ENCODE measurements at regions not wholly inside any gene's neighbourhood (a gene's known extent, or its start where the extent isn't known, plus 50 kb on each side); places are given as distances from the start of the nearest gene placed in this dataset.

DNA sequence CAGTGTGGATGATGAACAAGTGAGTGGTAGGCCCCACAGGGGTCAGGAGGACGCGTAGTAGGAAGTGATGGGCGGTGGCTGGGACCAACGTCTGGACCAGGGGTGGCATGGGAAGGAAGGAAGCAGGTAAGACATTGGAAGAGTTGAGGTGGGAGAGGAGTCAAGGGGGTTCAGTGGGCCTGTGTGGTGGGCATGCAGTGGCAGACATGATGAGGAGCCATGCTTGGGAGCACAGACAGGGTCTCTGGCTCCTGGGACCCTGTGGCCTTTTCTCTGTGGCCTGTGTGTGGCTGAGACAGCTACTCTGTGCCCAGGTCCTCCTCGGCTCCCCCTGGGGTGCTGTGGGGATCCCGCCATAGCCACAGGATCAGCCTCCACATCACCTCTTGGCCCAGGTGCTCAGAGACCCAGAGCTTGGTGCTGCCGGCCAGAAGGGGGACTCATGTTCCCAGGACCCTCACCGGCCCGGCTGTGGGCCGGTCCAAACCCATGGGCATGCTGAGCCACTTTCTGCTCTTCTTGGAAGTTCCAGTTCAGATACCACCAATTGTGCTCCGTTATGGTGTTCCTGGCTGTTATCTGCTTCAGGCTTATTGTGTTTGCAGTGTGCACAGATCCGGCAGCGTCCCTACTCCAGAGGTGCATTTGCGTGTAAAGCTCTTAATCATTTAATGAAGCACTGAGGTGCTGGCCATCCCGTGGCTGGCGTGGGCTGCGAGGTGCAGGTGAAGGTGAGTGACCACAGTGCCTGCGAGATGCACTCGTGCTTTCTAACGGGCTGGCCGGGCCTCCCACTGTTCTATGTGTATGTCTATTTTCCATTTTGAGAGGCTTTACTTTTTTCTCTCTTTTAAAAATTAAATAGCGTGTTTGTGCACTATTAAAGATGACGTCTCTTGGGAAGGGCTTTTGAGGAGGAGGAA lies 147.9 kb downstream of the TEX29 start:
- no peaks in the 10 kb centered on the region for H3K9me2 ChIP-seq (replicated peaks; ENCODE audit: insufficient read depth, low read length)
- no peaks in the 10 kb centered on the region for H3K27me3 ChIP-seq (replicated peaks; ENCODE audit: insufficient read depth, low read length)
- no peak overlapping the region for H3K4me2 ChIP-seq (ENCODE audit: low read depth, low read length)
- no peaks in the 10 kb centered on the region for H3F3A ChIP-seq (ENCODE audit: insufficient read depth, low read length)
- H2AFZ ChIP-seq (ENCODE audit: low read length): no peak overlapping the region
- no peak for DNase-seq
- H3K9ac ChIP-seq (ENCODE audit: low read length): no peak overlapping the region
- TF ChIP-seq EZH2phosphoT487 (IDR thresholded peaks at IDR 0.05; ENCODE audit: low read length) (no peak), EZH2 (optimal IDR thresholded peaks at IDR 0.05; ENCODE audit: low read depth, low read length) (no peak), CTCF (IDR thresholded peaks at IDR 0.05; ENCODE audit: low read length) (no peak)
- no peaks in the 10 kb centered on the region for H3K36me3 ChIP-seq (replicated peaks; ENCODE audit: insufficient read depth, low read length)
- H3K79me2 ChIP-seq (ENCODE audit: low read length): peaks cover 36% of the 10 kb centered on the region
- H3K27ac ChIP-seq (ENCODE audit: low read length): no peak overlapping the region
- no peaks in the 10 kb centered on the region for H3K9me3 ChIP-seq (replicated peaks; ENCODE audit: insufficient read depth, low read length)
- no peak overlapping the region for H3K4me3 ChIP-seq (ENCODE audit: low read length)
- H3K4me1 ChIP-seq (ENCODE audit: low read length): no peaks in the 10 kb centered on the region
- no peaks in the 10 kb centered on the region for H4K20me1 ChIP-seq (ENCODE audit: insufficient read depth, low read length)

GRCh38 chr13:111469450-111469849 lies 149.0 kb downstream of the TEX29 start:
- no peaks in the 10 kb centered on the region for H3K27me3 ChIP-seq (replicated peaks; ENCODE audit: insufficient read depth, low read length)
- H3K9me2 ChIP-seq (replicated peaks; ENCODE audit: insufficient read depth, low read length): no peaks in the 10 kb centered on the region
- TF ChIP-seq EZH2 (optimal IDR thresholded peaks at IDR 0.05; ENCODE audit: low read depth, low read length) (no peak), EZH2phosphoT487 (IDR thresholded peaks at IDR 0.05; ENCODE audit: low read length) (no peak), CTCF (IDR thresholded peaks at IDR 0.05; ENCODE audit: low read length) (no peak)
- no peak for DNase-seq
- no peaks in the 10 kb centered on the region for H3F3A ChIP-seq (ENCODE audit: insufficient read depth, low read length)
- no peak overlapping the region for H3K4me2 ChIP-seq (ENCODE audit: low read depth, low read length)
- peaks cover 34% of the 10 kb centered on the region for H3K79me2 ChIP-seq (ENCODE audit: low read length)
- no peaks in the 10 kb centered on the region for H3K9me3 ChIP-seq (replicated peaks; ENCODE audit: insufficient read depth, low read length)
- H4K20me1 ChIP-seq (ENCODE audit: insufficient read depth, low read length): no peaks in the 10 kb centered on the region
- no peak overlapping the region for H3K4me3 ChIP-seq (ENCODE audit: low read length)
- H2AFZ ChIP-seq (ENCODE audit: low read length): no peak overlapping the region
- no peak overlapping the region for H3K9ac ChIP-seq (ENCODE audit: low read length)
- H3K4me1 ChIP-seq (ENCODE audit: low read length): no peaks in the 10 kb centered on the region
- no peak overlapping the region for H3K27ac ChIP-seq (ENCODE audit: low read length)
- H3K36me3 ChIP-seq (replicated peaks; ENCODE audit: insufficient read depth, low read length): no peaks in the 10 kb centered on the region

DNA sequence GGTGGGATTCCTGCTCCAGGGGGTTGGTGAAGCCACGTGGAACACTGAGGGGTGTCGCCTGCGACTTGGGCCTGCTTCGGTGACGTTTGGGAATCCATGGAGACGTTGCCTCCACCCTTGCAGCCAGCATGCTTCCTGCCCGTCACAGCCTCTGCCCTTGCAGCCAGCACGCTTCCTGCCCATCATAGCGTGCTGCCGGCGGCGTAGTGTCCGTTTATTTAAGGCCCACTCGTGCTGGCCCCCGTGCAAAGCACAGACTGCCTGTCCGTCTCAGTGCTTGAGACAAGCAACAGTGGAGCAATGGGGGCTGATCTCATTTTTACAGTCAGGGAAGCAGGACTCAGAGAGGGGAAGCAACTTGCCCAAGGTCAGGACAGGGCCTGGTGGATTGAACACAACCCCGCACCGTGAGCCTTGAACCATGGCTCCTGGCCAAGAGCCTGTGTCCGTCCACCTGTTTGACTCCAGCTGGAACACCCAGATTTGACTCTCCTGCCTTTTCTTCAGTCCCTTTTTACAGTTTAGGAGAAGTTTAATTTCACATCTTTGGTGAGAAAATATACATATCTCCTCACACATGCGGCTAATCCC lies 149.6 kb downstream of the TEX29 start:
- Histone ChIP-seq H3K4me1 (ENCODE audit: low read length) (no peaks in the 10 kb centered on the region), H3K36me3 (replicated peaks; ENCODE audit: insufficient read depth, low read length) (no peaks in the 10 kb centered on the region), H3K79me2 (ENCODE audit: low read length) (peaks cover 29% of the 10 kb centered on the region), H4K20me1 (ENCODE audit: insufficient read depth, low read length) (no peaks in the 10 kb centered on the region), H3K27ac (ENCODE audit: low read length) (no peak overlapping the region), H3K4me3 (ENCODE audit: low read length) (no peak overlapping the region), H3K27me3 (replicated peaks; ENCODE audit: insufficient read depth, low read length) (no peaks in the 10 kb centered on the region), H3K9me2 (replicated peaks; ENCODE audit: insufficient read depth, low read length) (no peaks in the 10 kb centered on the region), H3K9ac (ENCODE audit: low read length) (no peak overlapping the region), H2AFZ (ENCODE audit: low read length) (no peak overlapping the region), H3F3A (ENCODE audit: insufficient read depth, low read length) (no peaks in the 10 kb centered on the region), H3K4me2 (ENCODE audit: low read depth, low read length) (no peak overlapping the region), H3K9me3 (replicated peaks; ENCODE audit: insufficient read depth, low read length) (no peaks in the 10 kb centered on the region)
- no peak for TF ChIP-seq CTCF (IDR thresholded peaks at IDR 0.05; ENCODE audit: low read length)
- TF ChIP-seq EZH2phosphoT487 (IDR thresholded peaks at IDR 0.05; ENCODE audit: low read length): no peak
- no peak for TF ChIP-seq EZH2 (optimal IDR thresholded peaks at IDR 0.05; ENCODE audit: low read depth, low read length)
- no peak for DNase-seq
